Vagina (tissue), 2 donors: ENCODE measurements at regions not wholly inside any gene's neighbourhood (a gene's known extent, or its start where the extent isn't known, plus 50 kb on each side); places are given as distances from the start of the nearest gene placed in this dataset.

Source experiments
- DNase-seq, 2 donors: peaks; one replicate each; pipeline ENCODE4 v3.0.0-alpha.2; 2017; ENCODE audit errors: extremely low spot score in 2 of 2
- H3K27ac ChIP-seq: fragments of 200-600 bp; sonication (generic); one replicate; pipeline ENCODE4 v1.5.1; 2019
- H3K27me3 ChIP-seq: fragments of 200-600 bp; sonication (generic); one replicate; pipeline ENCODE4 v1.5.1; 2019
- H3K36me3 ChIP-seq, 2 donors: fragments of 200-600 bp; sonication (generic); one replicate each; pipeline ENCODE4 v1.5.1; 2017 to 2019
- H3K4me1 ChIP-seq: fragments of 200-600 bp; sonication (generic); one replicate; pipeline ENCODE4 v1.5.1; 2019
- H3K4me3 ChIP-seq, 2 donors: fragments of 200-600 bp; sonication (generic); 1 replicate in 1 of 2; 2 replicates in 1 of 2; pipeline ENCODE4 v1.5.1; 2016 to 2019
- H3K9me3 ChIP-seq: fragments of 200-600 bp; sonication (generic); one replicate; pipeline ENCODE4 v1.5.1; 2019
- POLR2A ChIP-seq, 2 donors: fragments of 450-650 bp; IDR thresholded peaks; one replicate each; pipeline ENCODE4 v1.6.1; 2017; ENCODE audit warnings: antibody characterized with exemption in 2 of 2, mild to moderate bottlenecking in 2 of 2, moderate library complexity in 2 of 2
- POLR2AphosphoS5 ChIP-seq, 2 donors: sonication (generic); formaldehyde crosslinking; IDR thresholded peaks; one replicate each; pipeline ENCODE4 v1.9.0; 2017; ENCODE audit warnings: antibody characterized with exemption in 2 of 2, mild to moderate bottlenecking in 2 of 2, low read depth in 1 of 2; ENCODE audit not compliant: insufficient read depth in 1 of 2
- intact Hi-C: fragments of 100-400 bp; cut with DNase I; formaldehyde crosslinking; loops from one replicate; pipeline ENCODE4 v1.15.1; 2023
- TF ChIP-seq, protein P1 (sequence below), 3 experiments: fragments of 450-650 bp in 2 of 3; fragments of 200-600 bp in 1 of 3; sonication (generic) in 1 of 3; IDR thresholded peaks; one replicate each; pipeline ENCODE4 v1.5.1; 2017 to 2019; ENCODE audit warnings: antibody characterized with exemption in 3 of 3, mild to moderate bottlenecking in 2 of 3, moderate library complexity in 2 of 3

GRCh38 chr2:239574434-239575156 lies 173.8 kb upstream of the HDAC4 start:
- H3K4me3 ChIP-seq: no peak overlapping the region
- TF ChIP-seq POLR2AphosphoS5 (IDR thresholded peaks at IDR 0.05; ENCODE audit: insufficient read depth in 1 of 2, low read depth in 1 of 2) (no peak), POLR2A (IDR thresholded peaks at IDR 0.05) (no peak)
- TF ChIP-seq, protein P1, sequence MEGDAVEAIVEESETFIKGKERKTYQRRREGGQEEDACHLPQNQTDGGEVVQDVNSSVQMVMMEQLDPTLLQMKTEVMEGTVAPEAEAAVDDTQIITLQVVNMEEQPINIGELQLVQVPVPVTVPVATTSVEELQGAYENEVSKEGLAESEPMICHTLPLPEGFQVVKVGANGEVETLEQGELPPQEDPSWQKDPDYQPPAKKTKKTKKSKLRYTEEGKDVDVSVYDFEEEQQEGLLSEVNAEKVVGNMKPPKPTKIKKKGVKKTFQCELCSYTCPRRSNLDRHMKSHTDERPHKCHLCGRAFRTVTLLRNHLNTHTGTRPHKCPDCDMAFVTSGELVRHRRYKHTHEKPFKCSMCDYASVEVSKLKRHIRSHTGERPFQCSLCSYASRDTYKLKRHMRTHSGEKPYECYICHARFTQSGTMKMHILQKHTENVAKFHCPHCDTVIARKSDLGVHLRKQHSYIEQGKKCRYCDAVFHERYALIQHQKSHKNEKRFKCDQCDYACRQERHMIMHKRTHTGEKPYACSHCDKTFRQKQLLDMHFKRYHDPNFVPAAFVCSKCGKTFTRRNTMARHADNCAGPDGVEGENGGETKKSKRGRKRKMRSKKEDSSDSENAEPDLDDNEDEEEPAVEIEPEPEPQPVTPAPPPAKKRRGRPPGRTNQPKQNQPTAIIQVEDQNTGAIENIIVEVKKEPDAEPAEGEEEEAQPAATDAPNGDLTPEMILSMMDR (IDR thresholded peaks at IDR 0.05): no peak
- no peaks in the 10 kb centered on the region for H3K4me1 ChIP-seq
- H3K27me3 ChIP-seq: no peaks in the 10 kb centered on the region
- H3K27ac ChIP-seq: no peak overlapping the region
- DNase-seq: no peak
- intact Hi-C loops: no loop called here
- H3K9me3 ChIP-seq: no peaks in the 10 kb centered on the region
- no peaks in the 10 kb centered on the region for H3K36me3 ChIP-seq

GRCh38 chr2:239574054-239574433 lies 173.2 kb upstream of the HDAC4 start:
- Histone ChIP-seq H3K9me3 (no peaks in the 10 kb centered on the region), H3K27ac (no peak overlapping the region), H3K4me3 (no peak overlapping the region), H3K4me1 (no peaks in the 10 kb centered on the region), H3K36me3 (no peaks in the 10 kb centered on the region), H3K27me3 (no peaks in the 10 kb centered on the region)
- intact Hi-C loops: no loop called here
- TF ChIP-seq POLR2AphosphoS5 (IDR thresholded peaks at IDR 0.05; ENCODE audit: insufficient read depth in 1 of 2, low read depth in 1 of 2): no peak
- no peak for TF ChIP-seq POLR2A (IDR thresholded peaks at IDR 0.05)
- TF ChIP-seq, protein P1 (IDR thresholded peaks at IDR 0.05): no peak
- no peak for DNase-seq

DNA sequence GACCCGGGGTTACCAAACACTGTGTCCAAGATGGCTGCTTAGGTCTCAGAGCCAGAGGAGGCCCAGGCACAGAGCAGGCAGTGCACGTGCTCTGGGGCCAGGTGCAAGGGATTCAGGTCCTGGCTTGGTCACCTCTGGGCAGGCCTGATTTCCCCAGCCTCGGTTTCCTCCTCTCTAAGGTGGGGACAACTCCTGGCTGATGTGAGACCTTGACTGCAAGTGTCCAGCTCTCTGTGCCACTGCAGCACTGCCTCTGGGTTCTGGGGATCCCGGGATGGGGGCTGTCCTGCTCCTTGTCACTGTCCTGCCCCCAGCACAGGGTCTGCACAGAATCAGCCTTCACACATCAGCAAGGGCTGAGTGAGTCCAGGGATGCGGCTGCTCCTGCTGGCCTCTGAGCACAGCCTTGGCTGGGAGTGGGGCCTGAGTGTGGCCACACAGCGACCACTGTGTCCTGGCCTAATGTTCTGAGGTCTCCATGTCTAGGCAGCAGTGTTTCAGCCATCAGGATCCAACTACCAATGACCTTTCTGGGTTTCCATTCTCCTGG lies 170.2 kb upstream of the HDAC4 start:
- Histone ChIP-seq H3K27me3 (no peaks in the 10 kb centered on the region), H3K27ac (no peak overlapping the region), H3K9me3 (no peaks in the 10 kb centered on the region), H3K4me1 (no peaks in the 10 kb centered on the region), H3K4me3 (no peak overlapping the region), H3K36me3 (no peaks in the 10 kb centered on the region)
- TF ChIP-seq, protein P1 (IDR thresholded peaks at IDR 0.05): no peak
- no peak for TF ChIP-seq POLR2A (IDR thresholded peaks at IDR 0.05)
- no peak for TF ChIP-seq POLR2AphosphoS5 (IDR thresholded peaks at IDR 0.05; ENCODE audit: insufficient read depth in 1 of 2, low read depth in 1 of 2)
- intact Hi-C loops: no loop called here
- no peak for DNase-seq

DNA sequence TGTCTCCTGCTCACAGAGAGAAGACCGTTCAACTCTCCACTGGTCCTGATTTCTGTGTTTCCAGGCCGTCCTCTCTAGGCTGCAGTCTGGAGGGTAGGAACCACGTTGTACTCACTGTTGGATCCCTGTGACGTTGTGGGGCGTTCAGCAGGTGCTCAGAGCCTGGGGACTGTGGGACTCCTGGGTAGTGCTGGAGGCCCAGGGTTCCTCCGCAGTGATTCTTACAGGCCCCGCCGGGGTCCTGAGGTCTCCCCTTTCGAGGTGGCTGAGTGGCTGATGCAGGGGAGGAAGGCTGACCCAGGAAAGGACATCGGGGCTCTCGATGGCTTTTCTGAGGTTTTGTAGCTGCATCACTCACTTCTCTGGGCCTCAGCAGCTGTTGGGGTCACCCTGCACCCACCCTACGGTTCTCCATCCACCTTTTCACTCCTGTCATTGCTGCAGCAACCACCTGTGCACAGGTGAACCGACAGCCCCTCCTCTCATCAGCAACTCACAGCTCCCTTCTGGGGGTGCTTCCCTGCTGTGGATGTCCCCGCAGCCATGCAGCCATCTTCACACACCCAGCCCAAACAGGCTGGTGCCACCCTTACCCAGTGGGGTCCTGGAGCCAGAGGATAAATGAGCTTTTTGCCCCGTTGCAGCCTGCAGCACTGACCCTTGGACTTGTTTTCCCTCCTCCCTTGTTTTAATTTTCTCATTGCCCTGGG lies 169.6 kb upstream of the HDAC4 start:
- H3K27ac ChIP-seq: no peak overlapping the region
- H3K9me3 ChIP-seq: no peaks in the 10 kb centered on the region
- no peaks in the 10 kb centered on the region for H3K27me3 ChIP-seq
- intact Hi-C loops: no loop called here
- no peak overlapping the region for H3K4me3 ChIP-seq
- H3K4me1 ChIP-seq: no peaks in the 10 kb centered on the region
- H3K36me3 ChIP-seq: no peaks in the 10 kb centered on the region
- no peak for DNase-seq
- TF ChIP-seq, protein P1 (IDR thresholded peaks at IDR 0.05): no peak
- TF ChIP-seq POLR2AphosphoS5 (IDR thresholded peaks at IDR 0.05; ENCODE audit: insufficient read depth in 1 of 2, low read depth in 1 of 2) (no peak), POLR2A (IDR thresholded peaks at IDR 0.05) (no peak)
